GM12891 (cell line): ENCODE measurements at regions not wholly inside any gene's neighbourhood (a gene's known extent, or its start where the extent isn't known, plus 50 kb on each side); places are given as distances from the start of the nearest gene placed in this dataset.

Experiments used
- DNase-seq: peaks from one replicate; pipeline ENCODE4 v3.0.0; 2011; ENCODE audit warnings: low spot score; ENCODE audit not compliant: insufficient read length
- FAIRE-seq: peaks from 2 replicates; lab custom pipeline; 2011; peaks lifted over from hg19 to GRCh38; lab: Jason Lieb, UNC
- PAX5 ChIP-seq: IDR thresholded peaks from 2 replicates; pipeline ENCODE4 v1.6.1; 2011; ENCODE audit warnings: low read length, moderate library complexity, mild to moderate bottlenecking; ENCODE audit not compliant: insufficient read depth, severe bottlenecking
- POLR2A ChIP-seq: IDR thresholded peaks from 2 replicates; pipeline ENCODE4 v1.6.1; 2011; ENCODE audit warnings: low read depth, low read length, control low read depth
- POLR2AphosphoS5 ChIP-seq: IDR thresholded peaks from 2 replicates; pipeline ENCODE4 v1.6.1; 2011; ENCODE audit warnings: low read depth, low read length, control low read depth
- POU2F2 ChIP-seq: IDR thresholded peaks from 2 replicates; pipeline ENCODE4 v1.6.1; 2011; ENCODE audit warnings: low read depth, mild to moderate bottlenecking, control low read depth, low read length, moderate library complexity
- SPI1 ChIP-seq: IDR thresholded peaks from 2 replicates; pipeline ENCODE4 v1.6.1; 2011; ENCODE audit warnings: low read depth, low read length, control low read depth
- TAF1 ChIP-seq: IDR thresholded peaks from 2 replicates; pipeline ENCODE4 v1.6.1; 2011; ENCODE audit warnings: low read depth, low read length, control low read depth

GRCh38 chr5:124054564-124054963, 542.6 kb downstream of the CSNK1G3 start:
- DNase-seq (no peak), FAIRE-seq (no peak)
- TF ChIP-seq SPI1 (no peak), PAX5 (no peak), POLR2A (no peak)

DNA sequence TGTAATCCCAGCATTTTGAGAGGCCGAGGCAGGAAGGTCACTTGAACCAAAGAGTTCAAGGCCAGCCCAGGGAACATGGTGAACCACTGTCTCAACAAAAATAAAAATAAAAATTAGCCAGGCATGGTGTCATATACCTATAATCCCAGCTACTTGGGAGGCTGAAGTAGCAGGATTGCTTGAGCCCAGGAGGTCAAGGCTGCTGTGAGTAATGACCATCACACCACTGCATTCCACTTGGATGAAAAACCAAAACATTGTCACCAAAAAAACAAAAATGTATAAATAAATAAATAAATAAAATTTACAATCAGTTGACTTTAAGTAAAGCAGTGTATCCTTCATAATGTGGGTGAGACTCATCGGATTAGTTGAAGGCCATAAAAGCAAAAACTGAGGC, 541.4 kb downstream of the CSNK1G3 start:
- FAIRE-seq, result no peak

DNA sequence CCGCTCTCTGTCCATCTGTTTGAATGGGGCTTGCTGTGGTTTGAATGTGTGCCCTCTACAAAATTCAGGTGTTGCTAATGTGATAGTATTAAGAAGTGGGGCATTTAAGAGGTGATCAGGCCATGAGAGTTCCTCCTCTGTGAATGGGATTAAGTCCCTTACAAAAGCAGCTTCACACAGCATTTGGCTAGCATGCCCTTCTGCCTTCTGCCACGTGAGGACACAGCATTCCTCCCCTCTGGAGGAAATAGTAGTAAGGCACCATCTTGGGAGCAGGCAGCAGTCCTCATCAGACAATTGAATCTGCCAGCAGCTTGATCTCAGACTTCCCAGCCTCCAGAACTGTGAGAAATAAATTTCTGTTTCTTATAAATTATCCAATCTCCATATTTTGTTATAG, 540.2 kb downstream of the CSNK1G3 start:
- FAIRE-seq, result no peak
- TF ChIP-seq TAF1 (no peak), POLR2A (no peak), PAX5 (no peak), POLR2AphosphoS5 (no peak), SPI1 (no peak), POU2F2 (no peak)
- no peak for DNase-seq

More for the DNA sequence above, 541.4 kb downstream of the CSNK1G3 start:
- no peak for TF ChIP-seq POU2F2
- TF ChIP-seq PAX5, result no peak
- no peak for TF ChIP-seq POLR2AphosphoS5
- TF ChIP-seq TAF1, result no peak
- no peak for TF ChIP-seq POLR2A
- no peak for TF ChIP-seq SPI1
- DNase-seq, result no peak

DNA sequence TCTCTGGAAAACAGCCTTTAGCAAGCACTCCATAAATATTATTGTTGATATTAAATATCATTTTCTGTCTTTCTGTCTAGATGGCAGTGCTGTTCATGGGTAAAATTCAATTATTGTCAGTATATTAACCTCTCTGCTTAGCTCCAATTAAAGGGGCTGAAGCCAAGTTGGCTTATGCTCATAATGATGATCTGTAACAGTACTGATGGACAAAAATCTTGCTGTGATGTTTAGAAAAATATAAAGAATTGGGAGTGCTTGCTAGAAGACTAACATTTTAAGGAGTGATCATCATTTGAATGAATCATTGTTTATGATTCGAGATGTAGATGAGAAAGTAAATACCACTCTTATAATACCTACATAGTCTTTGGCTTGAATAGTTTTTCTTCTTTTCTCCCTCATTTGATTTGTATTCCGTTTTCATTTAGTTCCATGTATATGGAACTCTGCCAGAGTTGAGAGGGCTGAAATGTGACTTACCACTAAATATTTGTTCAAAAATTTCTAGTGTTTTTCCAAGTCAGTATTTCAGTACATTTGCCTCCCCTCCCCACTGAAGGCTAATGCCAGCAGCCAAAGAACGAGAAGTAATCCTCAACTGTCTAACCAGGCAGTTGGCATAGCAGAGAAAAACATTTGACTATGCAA, 538.3 kb downstream of the CSNK1G3 start:
- DNase-seq (no peak), FAIRE-seq (no peak)
- no peak for TF ChIP-seq POLR2AphosphoS5
- no peak for TF ChIP-seq TAF1
- no peak for TF ChIP-seq SPI1
- no peak for TF ChIP-seq POU2F2
- no peak for TF ChIP-seq POLR2A
- TF ChIP-seq PAX5, result no peak

- TF ChIP-seq POLR2AphosphoS5 (no peak), POLR2A (no peak), TAF1 (no peak), PAX5 (no peak), SPI1 (no peak), POU2F2 (no peak)
- no peak for DNase-seq
- no peak for FAIRE-seq
Measured at GRCh38 chr5:124045412-124045811, 533.4 kb downstream of the CSNK1G3 start.

DNA sequence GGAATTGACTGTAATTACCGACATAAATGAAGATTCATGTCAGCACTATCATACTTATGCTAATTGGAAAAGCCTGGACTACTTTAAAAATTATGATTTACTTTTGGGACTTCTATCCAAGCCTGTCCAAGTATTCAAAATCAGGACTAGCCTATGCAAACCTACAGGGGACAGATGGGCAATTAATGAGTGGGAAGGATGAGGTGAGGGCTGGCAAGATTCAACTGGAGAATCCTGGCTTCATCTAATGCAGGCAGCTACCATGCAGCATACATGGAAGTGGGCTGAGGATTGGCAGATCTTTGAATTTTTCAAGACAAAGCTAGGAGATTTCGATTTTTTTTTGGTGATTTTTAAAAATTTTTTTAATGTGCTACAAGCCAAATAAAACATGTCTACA, 532.6 kb downstream of the CSNK1G3 start:
- no peak for DNase-seq
- FAIRE-seq, result no peak
- no peak for TF ChIP-seq TAF1
- no peak for TF ChIP-seq SPI1
- no peak for TF ChIP-seq POU2F2
- no peak for TF ChIP-seq PAX5
- no peak for TF ChIP-seq POLR2AphosphoS5
- no peak for TF ChIP-seq POLR2A

DNA sequence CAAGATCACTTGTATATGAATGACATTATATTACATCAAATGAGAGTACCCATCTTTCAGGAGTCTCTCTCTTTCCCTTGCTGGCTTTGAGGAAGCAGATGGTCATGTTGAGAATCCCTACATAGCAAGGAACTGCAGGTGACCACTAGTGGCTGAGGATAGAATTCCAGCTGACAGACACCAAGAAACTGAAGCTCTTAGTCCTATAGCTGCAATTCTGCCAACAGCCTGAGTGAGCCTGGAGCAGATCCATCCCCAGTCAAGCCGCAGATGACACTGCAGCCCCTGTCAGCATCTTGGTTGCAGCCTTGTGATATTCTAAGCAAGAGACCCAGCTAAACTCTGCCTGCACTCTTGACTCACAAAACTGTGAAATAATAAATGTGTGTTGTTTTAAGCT, 531.5 kb downstream of the CSNK1G3 start:
- TF ChIP-seq PAX5, result no peak
- no peak for FAIRE-seq
- DNase-seq, result no peak

DNA sequence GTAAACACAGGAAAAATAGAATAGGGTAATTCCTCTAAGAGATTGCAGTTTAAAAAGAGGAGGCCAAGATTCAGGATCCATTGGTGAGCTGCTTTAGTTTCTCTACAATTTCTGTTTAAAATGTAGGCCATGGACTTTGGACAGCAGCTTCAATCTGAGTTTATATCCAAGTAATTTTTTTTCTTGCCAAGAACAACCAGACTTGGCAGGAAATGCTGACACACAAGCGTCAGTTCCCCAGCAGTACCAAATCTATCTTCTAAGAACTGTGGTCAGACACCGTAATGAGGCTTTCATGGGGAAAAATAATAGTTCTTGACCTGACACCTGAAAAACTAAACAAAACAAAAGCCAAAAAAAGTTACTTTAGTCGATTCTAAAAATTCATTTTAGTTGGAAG, 528.8 kb downstream of the CSNK1G3 start:
- DNase-seq (no peak), FAIRE-seq (no peak)
- TF ChIP-seq TAF1 (no peak), PAX5 (no peak), POLR2AphosphoS5 (no peak), POLR2A (no peak), POU2F2 (no peak), SPI1 (no peak)

DNA sequence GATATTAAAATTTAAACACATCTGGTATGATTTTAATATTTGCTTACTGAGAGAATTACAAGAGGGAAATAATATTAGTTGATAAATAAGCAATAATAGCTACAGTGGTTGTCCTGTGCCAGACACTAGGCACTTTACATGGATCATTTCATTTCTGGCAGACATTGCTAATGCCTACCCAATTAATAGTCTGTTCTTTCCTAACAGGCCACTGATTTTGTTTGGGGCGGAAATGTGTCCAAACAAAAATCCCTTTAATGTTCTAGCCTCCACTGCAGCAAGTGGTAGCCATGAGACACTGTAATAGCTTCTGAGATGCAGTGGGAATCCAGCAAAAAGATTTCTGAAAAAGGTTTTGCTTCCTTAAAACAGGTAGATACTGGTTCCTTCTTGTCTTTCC, 527.4 kb downstream of the CSNK1G3 start:
- DNase-seq, result no peak
- FAIRE-seq, result no peak
- TF ChIP-seq SPI1, result no peak
- TF ChIP-seq POLR2AphosphoS5, result no peak
- TF ChIP-seq POLR2A, result no peak
- TF ChIP-seq POU2F2, result no peak
- TF ChIP-seq TAF1, result no peak
- TF ChIP-seq PAX5, result no peak

- DNase-seq (no peak), FAIRE-seq (no peak)
- no peak for TF ChIP-seq POU2F2
- no peak for TF ChIP-seq POLR2AphosphoS5
- no peak for TF ChIP-seq PAX5
- TF ChIP-seq POLR2A, result no peak
- TF ChIP-seq TAF1, result no peak
- TF ChIP-seq SPI1, result no peak
Measured at GRCh38 chr5:124036786-124037185, 524.8 kb downstream of the CSNK1G3 start.
